Gastrocnemius medialis (tissue), 4 donors: ENCODE measurements at regions not wholly inside any gene's neighbourhood (a gene's known extent, or its start where the extent isn't known, plus 50 kb on each side); places are given as distances from the start of the nearest gene placed in this dataset.

Experiments used
- ATAC-seq, 2 donors: fragments of 150-250 bp; one replicate each; pipeline ENCODE4 v1.9.1; 2016
- DNase-seq, 2 donors: peaks; one replicate each; pipeline ENCODE4 v3.0.0-alpha.2; 2019
- H3K27ac ChIP-seq, 4 donors: fragments of 200-600 bp; sonication (generic); 1 replicate in 1 of 4; 2 replicates in 3 of 4; pipeline ENCODE4 v1.5.1; 2016 to 2018; ENCODE audit warnings: mild to moderate bottlenecking in 2 of 4, moderate library complexity in 1 of 4
- H3K27me3 ChIP-seq, 3 donors: fragments of 200-600 bp; sonication (generic) in 2 of 3; 1 replicate in 1 of 3; 2 replicates in 2 of 3; pipeline versions ENCODE4 v1.5.1 to v1.6.0; 2016 to 2019; ENCODE audit warnings: mild to moderate bottlenecking in 1 of 3, moderate library complexity in 1 of 3
- H3K36me3 ChIP-seq, 2 donors: fragments of 200-600 bp; sonication (generic) in 1 of 2; one replicate each; pipeline ENCODE4 v1.5.1; 2017 to 2018
- H3K4me1 ChIP-seq, 2 donors: fragments of 200-600 bp; sonication (generic) in 1 of 2; one replicate each; pipeline ENCODE4 v1.5.1; 2016 to 2017; ENCODE audit warnings: mild to moderate bottlenecking in 2 of 2
- H3K4me3 ChIP-seq, 4 donors: fragments of 200-600 bp; sonication (generic) in 3 of 4; 1 replicate in 1 of 4; 2 replicates in 3 of 4; pipeline ENCODE4 v1.5.1; 2016 to 2019; ENCODE audit warnings: mild to moderate bottlenecking in 2 of 4
- H3K9me3 ChIP-seq, 3 donors: fragments of 200-600 bp; sonication (generic) in 2 of 3; 1 replicate in 1 of 3; 2 replicates in 2 of 3; pipeline ENCODE4 v1.5.1; 2016 to 2019
- POLR2A ChIP-seq, 2 donors: fragments of 450-650 bp; IDR thresholded peaks; one replicate each; pipeline ENCODE4 v1.6.1; 2017; ENCODE audit warnings: antibody characterized with exemption in 2 of 2, mild to moderate bottlenecking in 2 of 2, moderate library complexity in 2 of 2
- in situ Hi-C, 4 donors: fragments of 200-750 bp; cut with MboI; loops; one replicate each; pipeline versions ENCODE4 v1.15.0 to v1.8.0; 2017; ENCODE audit warnings: low sequenced_read_pairs in 4 of 4
- intact Hi-C: fragments of 100-400 bp; cut with DNase I; formaldehyde crosslinking; loops from one replicate; pipeline ENCODE4 v1.15.1; 2023; ENCODE audit warnings: low total_unique reads
- TF ChIP-seq, protein P1 (sequence below), 5 experiments: fragments of 450-650 bp in 3 of 5; fragments of 200-600 bp in 2 of 5; sonication (generic) in 2 of 5; IDR thresholded peaks in 4 of 5; conservative IDR thresholded peaks in 1 of 5; 1 replicate in 4 of 5; 2 replicates in 1 of 5; pipeline ENCODE4 v1.5.1; 2016 to 2019; ENCODE audit warnings: antibody characterized with exemption in 5 of 5, mild to moderate bottlenecking in 3 of 5, moderate library complexity in 3 of 5

DNA sequence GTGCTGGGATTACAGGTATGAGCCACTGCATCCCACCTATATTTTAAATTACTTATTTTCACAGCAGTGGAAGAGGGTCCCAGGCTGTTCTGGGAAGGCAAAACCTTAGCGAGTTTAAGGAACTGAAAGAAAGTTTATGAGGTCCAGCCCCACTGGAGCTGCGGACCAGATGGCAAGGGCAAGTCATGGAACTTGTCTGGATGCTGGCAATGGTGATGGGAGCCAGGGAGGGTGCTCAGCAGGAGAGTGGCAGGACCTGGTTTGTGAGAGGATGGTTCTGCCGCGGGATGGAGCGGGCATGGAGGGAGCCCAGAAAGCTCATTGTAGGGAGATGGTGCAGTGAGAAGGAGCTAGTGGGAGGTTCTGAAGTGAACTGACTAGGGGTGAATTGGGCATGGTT is 50.6 kb upstream of the SLC45A1 start:
- in situ Hi-C loops (no loop called here), intact Hi-C loops (no loop called here)
- no peak for TF ChIP-seq POLR2A (IDR thresholded peaks at IDR 0.05)
- TF ChIP-seq, protein P1, sequence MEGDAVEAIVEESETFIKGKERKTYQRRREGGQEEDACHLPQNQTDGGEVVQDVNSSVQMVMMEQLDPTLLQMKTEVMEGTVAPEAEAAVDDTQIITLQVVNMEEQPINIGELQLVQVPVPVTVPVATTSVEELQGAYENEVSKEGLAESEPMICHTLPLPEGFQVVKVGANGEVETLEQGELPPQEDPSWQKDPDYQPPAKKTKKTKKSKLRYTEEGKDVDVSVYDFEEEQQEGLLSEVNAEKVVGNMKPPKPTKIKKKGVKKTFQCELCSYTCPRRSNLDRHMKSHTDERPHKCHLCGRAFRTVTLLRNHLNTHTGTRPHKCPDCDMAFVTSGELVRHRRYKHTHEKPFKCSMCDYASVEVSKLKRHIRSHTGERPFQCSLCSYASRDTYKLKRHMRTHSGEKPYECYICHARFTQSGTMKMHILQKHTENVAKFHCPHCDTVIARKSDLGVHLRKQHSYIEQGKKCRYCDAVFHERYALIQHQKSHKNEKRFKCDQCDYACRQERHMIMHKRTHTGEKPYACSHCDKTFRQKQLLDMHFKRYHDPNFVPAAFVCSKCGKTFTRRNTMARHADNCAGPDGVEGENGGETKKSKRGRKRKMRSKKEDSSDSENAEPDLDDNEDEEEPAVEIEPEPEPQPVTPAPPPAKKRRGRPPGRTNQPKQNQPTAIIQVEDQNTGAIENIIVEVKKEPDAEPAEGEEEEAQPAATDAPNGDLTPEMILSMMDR (IDR thresholded peaks at IDR 0.05 in 4 of 5, conservative IDR thresholded peaks at IDR 0.05 in 1 of 5): no peak
- Histone ChIP-seq H3K4me3 (no peak overlapping the region), H3K9me3 (no peaks in the 10 kb centered on the region), H3K4me1 (no peaks in the 10 kb centered on the region), H3K27ac (peak overlapping the region in 2 of 4 donors; percentile 8 to 34), H3K27me3 (no peaks in the 10 kb centered on the region), H3K36me3 (no peaks in the 10 kb centered on the region)
- no peak for ATAC-seq
- no peak for DNase-seq

DNA sequence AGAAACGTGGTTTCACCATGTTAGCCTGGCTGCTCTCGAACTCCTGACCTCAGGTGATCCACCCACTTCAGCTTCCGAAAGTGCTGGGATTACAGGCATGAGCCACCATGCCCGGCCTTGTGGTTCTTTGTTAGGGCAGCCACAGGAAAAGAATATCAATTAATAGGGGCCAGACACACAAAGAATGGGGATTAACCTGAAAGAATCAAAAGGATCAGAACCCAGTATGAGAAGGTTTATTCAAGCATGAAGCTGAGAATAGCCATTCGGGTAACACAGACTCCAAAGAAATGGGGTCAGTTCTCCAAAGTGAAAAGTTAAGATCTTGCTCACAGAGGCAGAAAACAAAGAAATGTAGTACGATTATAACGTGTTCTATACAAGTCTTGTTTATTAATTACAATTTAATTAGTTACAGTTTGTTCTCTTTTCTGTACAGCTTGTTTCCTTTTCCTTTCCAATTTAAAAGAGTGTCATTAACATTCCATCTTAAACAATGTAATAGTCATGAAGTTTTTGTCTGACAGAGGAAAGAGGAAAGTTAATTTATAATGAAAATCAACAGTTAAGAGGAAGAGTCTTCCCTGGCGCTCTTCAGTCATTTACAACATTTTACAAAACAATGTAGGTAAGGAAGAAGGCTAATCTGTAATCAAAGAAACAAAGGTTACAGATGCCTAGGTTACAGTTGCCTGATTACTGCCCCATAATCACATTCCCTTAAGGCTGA is 51.3 kb upstream of the SLC45A1 start:
- no peak for TF ChIP-seq POLR2A (IDR thresholded peaks at IDR 0.05)
- in situ Hi-C loops: no loop called here
- Histone ChIP-seq H3K4me3 (no peak overlapping the region), H3K36me3 (no peaks in the 10 kb centered on the region), H3K9me3 (no peaks in the 10 kb centered on the region), H3K4me1 (no peaks in the 10 kb centered on the region), H3K27ac (peak overlapping the region in 2 of 4 donors; percentile 18 to 34), H3K27me3 (no peaks in the 10 kb centered on the region)
- intact Hi-C loops: no loop called here
- DNase-seq: no peak
- no peak for ATAC-seq

DNA sequence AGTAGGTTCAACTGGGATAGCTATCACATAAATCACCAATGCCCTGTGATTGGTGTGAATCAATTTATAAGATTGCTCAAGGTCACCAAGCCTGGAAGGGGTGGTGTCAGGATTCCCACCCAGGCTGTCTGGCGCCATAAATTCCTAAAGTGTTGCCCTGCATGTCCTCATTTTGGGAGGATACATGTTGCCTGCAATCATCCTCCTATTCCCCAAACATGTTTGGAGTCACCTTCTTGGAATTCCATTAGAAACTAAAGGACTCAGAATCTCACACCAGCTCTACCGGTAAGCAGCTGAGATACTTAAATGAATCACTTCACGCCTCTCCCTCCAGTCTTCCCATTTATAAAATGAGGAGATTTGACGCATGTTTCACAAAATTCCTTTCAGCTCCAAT is 54.1 kb upstream of the SLC45A1 start:
- Histone ChIP-seq H3K4me3 (no peak overlapping the region), H3K27ac (no peak overlapping the region), H3K27me3 (no peaks in the 10 kb centered on the region), H3K36me3 (no peaks in the 10 kb centered on the region), H3K9me3 (no peaks in the 10 kb centered on the region), H3K4me1 (peaks cover 6 to 13% of the 10 kb centered on the region in 2 donors)
- in situ Hi-C loops (no loop called here), intact Hi-C loops (no loop called here)
- no peak for TF ChIP-seq POLR2A (IDR thresholded peaks at IDR 0.05)
- TF ChIP-seq, protein P1 (IDR thresholded peaks at IDR 0.05 in 4 of 5, conservative IDR thresholded peaks at IDR 0.05 in 1 of 5): no peak
- DNase-seq (no peak), ATAC-seq (no peak)

DNA sequence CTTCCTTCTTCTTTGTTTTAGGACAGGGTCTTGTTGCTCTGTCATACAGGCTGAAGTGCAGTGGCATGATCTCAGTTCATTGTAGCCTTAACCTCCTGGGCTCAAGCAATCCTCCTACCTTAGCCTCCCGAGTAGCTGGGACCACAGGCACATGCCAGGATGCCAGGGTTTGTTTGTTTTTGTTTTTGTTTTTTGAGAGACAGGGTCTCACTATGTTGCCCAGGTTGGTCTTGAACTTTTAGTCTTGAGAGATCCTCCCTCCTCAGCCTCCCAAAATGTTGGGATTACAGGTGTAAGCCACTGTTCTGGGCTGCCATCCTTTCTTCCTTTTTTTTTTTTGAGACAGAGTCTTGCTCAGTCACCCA is 56.5 kb upstream of the SLC45A1 start:
- H3K4me3 ChIP-seq: no peak overlapping the region
- TF ChIP-seq POLR2A (IDR thresholded peaks at IDR 0.05): no peak
- TF ChIP-seq, protein P1 (IDR thresholded peaks at IDR 0.05 in 4 of 5, conservative IDR thresholded peaks at IDR 0.05 in 1 of 5): no peak
- H3K4me1 ChIP-seq: peaks cover 13 to 19% of the 10 kb centered on the region in 2 donors
- no peak for ATAC-seq
- H3K27ac ChIP-seq: peak overlapping the region in 1 of 4 donors; percentile 84
- in situ Hi-C loops (no loop called here), intact Hi-C loops (no loop called here)
- no peaks in the 10 kb centered on the region for H3K36me3 ChIP-seq
- DNase-seq: no peak
- H3K27me3 ChIP-seq: no peaks in the 10 kb centered on the region
- no peaks in the 10 kb centered on the region for H3K9me3 ChIP-seq

DNA sequence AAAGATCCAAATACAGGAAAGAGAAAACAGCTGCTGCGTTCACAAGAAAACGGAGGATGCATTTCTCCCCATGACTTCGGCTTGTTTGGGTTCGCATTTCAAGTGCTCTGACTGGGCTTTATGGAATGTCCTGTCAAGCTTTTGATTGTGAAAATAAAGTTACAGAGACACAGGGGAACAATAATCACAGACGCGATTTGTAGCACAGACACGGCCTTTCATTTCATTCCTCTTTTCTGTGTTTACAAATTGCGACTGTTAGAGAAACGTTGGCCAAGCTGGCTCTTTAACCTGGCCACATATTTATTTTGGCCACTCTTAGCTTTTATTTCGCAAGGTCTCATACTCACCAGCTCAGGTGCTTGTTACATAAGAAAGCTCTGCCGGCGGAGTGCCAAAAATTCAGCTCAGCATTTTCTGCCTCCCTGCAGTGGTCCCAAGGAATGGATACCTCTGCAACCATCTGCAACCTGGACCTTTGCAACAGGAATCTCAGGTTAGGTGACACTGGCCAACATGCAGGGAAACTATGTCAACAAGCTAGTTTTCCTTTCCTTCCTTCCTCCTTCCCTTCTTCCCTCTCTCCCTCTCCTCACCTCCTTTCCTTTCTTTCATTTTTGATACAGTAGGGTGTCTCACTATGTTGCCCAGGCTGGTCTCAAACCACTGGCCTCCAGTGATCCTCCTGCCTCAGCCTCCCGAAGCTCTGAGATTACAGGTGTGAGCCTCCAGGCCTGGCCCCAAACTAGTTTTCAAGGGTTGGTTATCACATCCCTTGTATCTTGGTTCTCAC is 58.2 kb upstream of the SLC45A1 start:
- no peaks in the 10 kb centered on the region for H3K27me3 ChIP-seq
- TF ChIP-seq, protein P1 (IDR thresholded peaks at IDR 0.05 in 4 of 5, conservative IDR thresholded peaks at IDR 0.05 in 1 of 5): no peak
- TF ChIP-seq POLR2A (IDR thresholded peaks at IDR 0.05): no peak
- H3K27ac ChIP-seq: peak overlapping the region; percentile 75 to 87 (median 84)
- peak in 1 of 2 donors; percentile 87 for ATAC-seq
- peak; percentile 74 to 78 for DNase-seq
- H3K4me3 ChIP-seq: peak overlapping the region in 1 of 4 donors; percentile 45
- H3K36me3 ChIP-seq: no peaks in the 10 kb centered on the region
- H3K9me3 ChIP-seq: no peaks in the 10 kb centered on the region
- in situ Hi-C loops (no loop called here), intact Hi-C loops (loop anchor here (2.0 to 5.0 kb wide), 4 partner anchors 57 to 255 kb away; partner anchors contain the start of gene ERRFI1)
- H3K4me1 ChIP-seq: peaks cover 13 to 19% of the 10 kb centered on the region in 2 donors
